Spinal cord (tissue), 9 donors: ENCODE measurements at regions not wholly inside any gene's neighbourhood (a gene's known extent, or its start where the extent isn't known, plus 50 kb on each side); places are given as distances from the start of the nearest gene placed in this dataset.

ENCODE experiments used
- DNase-seq, 6 donors: peaks; one replicate each; pipeline versions ENCODE4 v3.0.0 to v3.0.0-alpha.2; 2013 to 2015; ENCODE audit warnings: low spot score in 6 of 6, low read depth in 4 of 6
- H3K27ac ChIP-seq: one replicate; pipeline ENCODE4 v1.5.1; 2013; ENCODE audit warnings: low read depth, low read length, control low read depth
- H3K27me3 ChIP-seq: one replicate; pipeline ENCODE4 v1.6.1; 2013; ENCODE audit warnings: low read length; ENCODE audit not compliant: control insufficient read depth, insufficient read depth
- H3K36me3 ChIP-seq: one replicate; pipeline ENCODE4 v1.6.1; 2013; ENCODE audit warnings: low read length; ENCODE audit not compliant: control insufficient read depth, insufficient read depth
- H3K4me1 ChIP-seq: one replicate; pipeline ENCODE4 v1.6.1; 2013; ENCODE audit warnings: low read length; ENCODE audit not compliant: control insufficient read depth, insufficient read depth
- H3K4me3 ChIP-seq: one replicate; pipeline ENCODE4 v1.5.1; 2013; ENCODE audit warnings: low read depth, low read length, control low read depth
- H3K9me3 ChIP-seq: one replicate; pipeline ENCODE4 v1.6.1; 2013; ENCODE audit warnings: low read length; ENCODE audit not compliant: control insufficient read depth, insufficient read depth
- WGBS: methylation state at CpG from one replicate; pipeline ENCODE4 v1.1.5; 2013; ENCODE audit warnings: missing lambda C conversion rate; ENCODE audit not compliant: insufficient coverage; 5-methylcytosine and 5-hydroxymethylcytosine counted together
- donor health status: healthy.

- H3K4me3 ChIP-seq = no peak overlapping the region
- H3K4me1 ChIP-seq = no peaks in the 10 kb centered on the region
- no peak overlapping the region for H3K27ac ChIP-seq
- H3K27me3 ChIP-seq = no peaks in the 10 kb centered on the region
- peak in 2 of 6 donors; percentile 11 to 22 for DNase-seq
- no peaks in the 10 kb centered on the region for H3K36me3 ChIP-seq
- no peaks in the 10 kb centered on the region for H3K9me3 ChIP-seq
- 55% methylated on average over 5 of the region's 11 CpGs for WGBS
These were observed 304.8 kb upstream of the OR4E1 start for GRCh38 chr14:21978184-21978998.

GRCh38 chr14:21974741-21975140, 301.1 kb upstream of the OR4E1 start:
- no peaks in the 10 kb centered on the region for H3K9me3 ChIP-seq
- H3K36me3 ChIP-seq = no peaks in the 10 kb centered on the region
- no peaks in the 10 kb centered on the region for H3K4me1 ChIP-seq
- no peak for DNase-seq
- no peaks in the 10 kb centered on the region for H3K27me3 ChIP-seq
- no CpG with 5 or more reads among the region's 2 CpGs for WGBS
- H3K27ac ChIP-seq = no peak overlapping the region
- no peak overlapping the region for H3K4me3 ChIP-seq

- 43% methylated on average over 1 of the region's 1 CpG for whole genome bisulfite sequencing
- H3K27ac ChIP-seq = no peak overlapping the region
- H3K36me3 ChIP-seq = no peaks in the 10 kb centered on the region
- no peaks in the 10 kb centered on the region for H3K9me3 ChIP-seq
- no peak overlapping the region for H3K4me3 ChIP-seq
- no peaks in the 10 kb centered on the region for H3K4me1 ChIP-seq
- no peaks in the 10 kb centered on the region for H3K27me3 ChIP-seq
- no peak for DNase-seq
These were observed 291.4 kb upstream of the OR4E1 start for GRCh38 chr14:21965042-21965441.

GRCh38 chr14:21964180-21964579, 290.6 kb upstream of the OR4E1 start:
- no peak overlapping the region for H3K4me3 ChIP-seq
- no CpG with 5 or more reads among the region's 1 CpG for WGBS

GRCh38 chr14:21960636-21961035, 287.0 kb upstream of the OR4E1 start:
- H3K9me3 ChIP-seq = peaks cover 1% of the 10 kb centered on the region
- H3K27ac ChIP-seq = no peak overlapping the region
- WGBS = no CpG with 5 or more reads among the region's 1 CpG
- H3K27me3 ChIP-seq = no peaks in the 10 kb centered on the region
- no peaks in the 10 kb centered on the region for H3K4me1 ChIP-seq
- no peaks in the 10 kb centered on the region for H3K36me3 ChIP-seq
- no peak overlapping the region for H3K4me3 ChIP-seq
- DNase-seq = peak in 1 of 6 donors; percentile 15

More at GRCh38 chr14:21964180-21964579, 290.6 kb upstream of the OR4E1 start:
- H3K4me1 ChIP-seq = no peaks in the 10 kb centered on the region
- DNase-seq = no peak
- H3K27ac ChIP-seq = no peak overlapping the region
- H3K9me3 ChIP-seq = no peaks in the 10 kb centered on the region
- H3K27me3 ChIP-seq = no peaks in the 10 kb centered on the region
- H3K36me3 ChIP-seq = no peaks in the 10 kb centered on the region

- Histone ChIP-seq H3K4me3 (no peak overlapping the region), H3K27me3 (no peaks in the 10 kb centered on the region), H3K9me3 (no peaks in the 10 kb centered on the region), H3K36me3 (no peaks in the 10 kb centered on the region), H3K4me1 (no peaks in the 10 kb centered on the region), H3K27ac (no peak overlapping the region)
- DNase-seq = no peak
- WGBS = 67% methylated on average over 1 of the region's 3 CpGs
These were observed 268.3 kb upstream of the OR4E1 start for GRCh38 chr14:21941885-21942284.

- H3K4me1 ChIP-seq = no peaks in the 10 kb centered on the region
- no peaks in the 10 kb centered on the region for H3K36me3 ChIP-seq
- no peak for DNase-seq
- H3K9me3 ChIP-seq = no peaks in the 10 kb centered on the region
- 59% methylated on average over 5 of the region's 7 CpGs for WGBS
- H3K27me3 ChIP-seq = no peaks in the 10 kb centered on the region
- H3K4me3 ChIP-seq = no peak overlapping the region
- H3K27ac ChIP-seq = no peak overlapping the region
These were observed 267.6 kb upstream of the OR4E1 start for GRCh38 chr14:21940887-21941856.

GRCh38 chr14:21939836-21940235, 266.2 kb upstream of the OR4E1 start:
- H3K27me3 ChIP-seq = no peaks in the 10 kb centered on the region
- H3K9me3 ChIP-seq = no peaks in the 10 kb centered on the region
- no peak overlapping the region for H3K4me3 ChIP-seq
- WGBS = no CpG with 5 or more reads among the region's 1 CpG
- H3K36me3 ChIP-seq = no peaks in the 10 kb centered on the region
- H3K27ac ChIP-seq = no peak overlapping the region
- DNase-seq = no peak
- no peaks in the 10 kb centered on the region for H3K4me1 ChIP-seq

GRCh38 chr14:21937996-21938395, 264.4 kb upstream of the OR4E1 start:
- Histone ChIP-seq H3K9me3 (no peaks in the 10 kb centered on the region), H3K4me3 (no peak overlapping the region), H3K27me3 (no peaks in the 10 kb centered on the region), H3K4me1 (no peaks in the 10 kb centered on the region), H3K27ac (no peak overlapping the region), H3K36me3 (no peaks in the 10 kb centered on the region)
- no CpG with 5 or more reads among the region's 2 CpGs for WGBS
- DNase-seq = no peak
